GM18870 (cell line): ENCODE measurements at regions not wholly inside any gene's neighbourhood (a gene's known extent, or its start where the extent isn't known, plus 50 kb on each side); places are given as distances from the start of the nearest gene placed in this dataset.
"Not testable (repeated sequence)": the region's sequence is repeated elsewhere in the genome, so short reads cannot be mapped to it uniquely, and the experiment has no call there.

Source experiments
- ATAC-seq: cut with Tn5 transposase; IDR thresholded peaks from one replicate; pipeline ENCODE4 v1.9.1; 2021; ENCODE audit warnings: moderate library complexity; ENCODE audit not compliant: unreplicated experiment

DNA sequence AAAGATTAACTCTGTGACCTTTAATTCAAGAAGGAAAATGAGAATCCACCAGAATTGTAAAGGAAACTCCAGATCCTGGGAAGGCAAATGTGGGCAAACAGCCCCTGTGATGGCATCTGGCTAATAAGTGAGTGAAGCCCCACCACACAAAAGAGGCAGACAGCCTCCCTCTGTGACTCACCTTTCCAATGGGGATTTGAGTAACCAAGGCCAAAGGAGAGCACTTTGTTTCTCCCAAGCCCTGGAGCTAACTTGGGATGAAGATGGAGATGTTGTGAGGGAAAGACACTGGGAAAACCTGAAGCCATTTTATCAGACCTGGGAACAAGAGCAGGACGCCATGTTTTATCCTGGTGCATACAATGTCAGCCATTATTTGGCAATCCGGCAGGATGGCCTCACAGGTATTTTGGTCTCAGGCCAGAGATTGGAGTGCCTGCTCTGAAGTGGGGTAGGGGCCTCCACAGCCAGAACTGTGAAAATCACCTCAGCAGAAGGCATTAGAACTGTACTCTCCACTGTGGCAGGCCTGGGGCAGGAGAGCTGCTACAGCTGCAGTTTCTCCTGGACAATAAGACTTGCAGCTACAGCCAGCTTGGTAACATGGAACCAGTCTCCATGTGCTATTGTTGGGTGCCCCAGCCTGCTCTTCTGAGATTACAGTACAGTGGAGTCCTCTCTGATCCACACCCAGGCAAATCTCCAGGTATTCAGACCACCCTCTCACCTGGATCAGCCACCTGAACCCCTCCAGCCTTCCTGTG is 96.6 kb upstream of the PCED1B start:
- no peak for ATAC-seq

DNA sequence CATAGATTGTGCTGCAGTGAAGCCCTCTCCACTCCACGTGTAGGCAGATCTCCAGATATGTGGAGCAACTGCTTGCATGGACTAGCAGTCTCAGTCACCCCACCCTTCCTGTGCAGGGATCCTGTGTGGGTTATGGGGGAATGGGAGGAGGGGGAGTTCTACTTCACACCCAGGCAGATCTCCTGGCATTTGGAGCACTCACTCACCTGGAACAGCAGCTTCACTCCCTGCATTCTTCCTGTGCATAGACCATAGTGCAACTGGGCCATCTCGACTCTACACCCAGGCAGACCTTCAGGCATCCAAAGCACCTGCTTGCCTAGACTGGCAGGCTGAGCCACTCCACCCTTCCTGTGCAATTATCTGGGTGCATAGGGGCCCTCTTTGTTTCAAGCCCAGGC is 96.0 kb upstream of the PCED1B start:
- no peak for ATAC-seq

DNA sequence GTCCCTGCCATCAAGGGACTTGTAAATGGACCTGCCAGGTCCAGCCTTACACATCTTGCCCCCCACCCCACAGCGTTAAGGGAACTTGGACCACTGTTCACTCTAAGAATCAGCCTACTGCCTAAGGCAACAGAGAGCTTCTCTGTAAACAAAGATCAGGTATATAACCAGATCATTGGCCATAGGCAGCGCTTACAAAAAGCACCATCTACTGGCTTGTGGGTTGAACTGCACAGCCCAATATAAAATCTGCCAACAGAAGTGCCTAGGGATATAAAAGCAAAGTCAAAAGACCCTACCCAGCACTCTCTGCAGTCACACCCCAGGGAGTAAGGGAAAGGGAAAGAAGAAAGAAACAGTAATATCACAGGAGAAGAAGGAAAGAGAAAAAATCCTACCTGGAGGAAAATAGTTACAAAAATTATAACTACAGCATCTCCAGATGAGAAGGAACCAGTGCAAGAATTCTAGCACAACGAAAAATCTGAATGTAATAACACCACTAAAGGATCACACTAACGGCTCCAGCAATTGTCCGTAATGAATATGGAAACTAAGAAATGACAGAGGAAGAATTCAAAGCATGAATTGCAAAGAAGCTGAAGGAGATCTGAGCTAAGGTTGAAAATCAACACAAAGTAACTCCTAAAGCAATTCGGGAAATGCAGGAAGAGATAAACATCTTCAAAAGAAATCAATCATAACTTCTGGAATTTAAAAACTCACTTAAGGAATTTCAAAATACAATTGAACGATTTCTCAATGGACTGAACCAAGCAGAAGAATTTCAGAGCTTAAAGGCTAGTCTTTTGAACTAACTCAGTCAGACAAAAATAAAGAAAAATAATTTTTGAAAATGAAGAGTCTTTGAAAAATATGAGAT is 95.2 kb upstream of the PCED1B start:
- peak; percentile 76 for ATAC-seq

DNA sequence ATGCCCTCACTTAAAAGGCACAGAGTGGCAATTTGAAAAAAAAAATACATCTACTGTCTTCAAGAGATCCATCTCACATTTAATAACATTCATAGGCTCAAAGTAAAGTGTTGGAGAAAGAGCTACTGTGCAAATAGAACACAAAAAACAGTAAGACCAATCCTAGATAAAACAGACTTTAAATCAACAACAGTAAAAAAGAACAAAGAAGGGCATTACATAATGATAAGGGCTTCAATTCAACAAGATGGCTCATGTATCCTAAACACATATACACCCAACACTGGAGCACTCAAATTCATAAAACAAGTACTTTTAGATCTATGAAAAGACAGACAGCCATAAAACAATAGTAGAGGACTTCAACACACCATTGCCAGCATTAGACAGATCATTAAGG is 93.6 kb upstream of the PCED1B start:
- ATAC-seq: no peak

DNA sequence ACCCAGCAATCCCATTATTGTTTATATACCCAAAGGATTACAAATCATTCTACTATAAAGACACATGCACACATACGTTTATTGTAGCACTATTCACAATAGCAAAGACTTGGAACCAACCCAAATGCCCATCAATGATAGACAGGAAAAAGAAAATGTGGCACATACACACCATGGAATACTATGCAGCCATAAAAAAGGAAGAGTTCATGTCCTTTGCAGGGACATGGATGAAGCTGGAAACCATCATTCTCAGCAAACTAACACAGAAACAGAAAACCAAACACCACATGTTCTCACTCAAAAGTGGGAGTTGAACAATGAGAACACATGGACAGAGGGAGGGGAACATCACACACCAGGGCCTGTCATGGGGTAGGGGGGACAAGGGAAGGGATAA is 91.3 kb upstream of the PCED1B start:
- not testable (repeated sequence) for ATAC-seq

DNA sequence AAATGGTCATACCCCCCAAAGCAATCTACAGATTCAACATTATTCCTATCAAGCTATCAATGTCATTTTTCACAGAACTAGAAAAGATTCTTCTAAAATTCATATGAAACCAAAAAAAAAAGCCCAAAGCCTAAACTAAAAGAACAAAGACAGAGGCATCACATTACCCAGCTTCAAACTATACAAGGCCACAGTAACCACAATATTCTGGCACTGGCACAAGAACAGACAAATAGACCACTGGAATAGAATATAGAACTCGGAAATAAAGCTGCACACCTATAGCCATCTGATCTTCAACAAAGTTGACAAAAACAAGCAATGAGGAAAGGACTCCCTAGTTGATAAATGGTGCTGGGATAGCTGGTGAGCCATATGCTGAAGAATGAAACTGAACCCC is 89.2 kb upstream of the PCED1B start:
- no peak for ATAC-seq

DNA sequence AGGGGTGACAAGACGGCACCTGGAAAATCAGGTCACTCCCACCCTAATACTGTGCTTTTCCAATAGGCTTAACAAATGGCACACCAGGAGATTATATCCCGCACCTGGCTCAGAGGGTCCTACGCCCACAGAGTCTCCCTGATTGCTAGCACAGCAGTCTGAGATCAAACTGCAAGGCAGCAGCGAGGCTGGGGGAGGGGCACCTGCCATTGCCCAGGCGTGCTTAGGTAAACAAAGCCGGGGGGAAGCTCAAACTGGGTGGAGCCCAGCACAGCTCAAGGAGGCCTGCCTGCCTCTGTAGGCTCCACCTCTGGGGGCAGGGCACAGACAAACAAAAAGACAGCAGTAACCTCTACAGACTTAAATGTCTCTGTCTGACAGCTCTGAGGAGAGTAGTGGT is 87.4 kb upstream of the PCED1B start:
- ATAC-seq: not testable (repeated sequence)

DNA sequence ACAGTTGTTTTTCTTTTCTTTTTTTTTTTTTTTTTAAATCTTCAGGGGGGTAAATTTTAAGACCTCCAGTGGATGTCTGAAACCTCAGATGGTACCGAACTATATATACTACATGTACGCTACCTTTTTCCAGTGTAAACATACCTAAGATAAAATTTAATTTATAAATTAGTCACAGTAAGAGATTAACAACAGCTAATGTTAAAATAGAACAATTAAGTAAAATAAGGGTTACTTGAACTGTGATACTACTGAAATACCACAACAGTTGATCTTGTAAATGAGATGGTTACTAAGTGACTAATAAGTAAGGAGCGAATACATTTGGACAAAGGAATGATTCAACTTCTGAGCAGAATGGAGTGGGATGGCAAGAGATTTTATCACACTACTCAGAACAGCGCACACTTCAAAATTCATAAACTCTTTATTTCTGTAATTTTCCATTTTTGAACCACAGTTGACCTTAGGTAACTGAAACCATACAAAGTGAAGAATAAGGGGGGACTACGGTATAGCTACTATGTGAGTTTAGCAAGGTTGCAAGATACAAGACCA is 80.5 kb upstream of the PCED1B start:
- ATAC-seq: no peak

DNA sequence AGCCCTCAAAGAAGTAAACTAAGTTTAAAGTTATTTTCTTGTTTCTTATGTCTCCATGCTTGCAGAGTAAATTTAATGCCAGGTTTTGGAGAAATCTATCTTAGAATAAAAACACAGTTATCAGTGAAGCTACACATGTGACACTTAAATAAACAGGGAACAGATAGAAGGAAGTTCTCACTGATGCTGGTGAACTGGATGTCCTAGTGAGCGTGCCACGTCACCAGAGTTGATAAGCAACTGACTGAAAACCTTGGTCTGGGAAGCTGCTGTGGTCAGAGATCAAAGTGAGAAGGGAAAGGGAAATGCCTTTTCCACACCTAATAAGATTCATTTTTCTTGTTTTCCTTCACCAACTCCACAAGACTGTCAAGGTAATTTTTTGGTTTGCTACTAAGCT is 74.8 kb upstream of the PCED1B start:
- ATAC-seq: no peak

DNA sequence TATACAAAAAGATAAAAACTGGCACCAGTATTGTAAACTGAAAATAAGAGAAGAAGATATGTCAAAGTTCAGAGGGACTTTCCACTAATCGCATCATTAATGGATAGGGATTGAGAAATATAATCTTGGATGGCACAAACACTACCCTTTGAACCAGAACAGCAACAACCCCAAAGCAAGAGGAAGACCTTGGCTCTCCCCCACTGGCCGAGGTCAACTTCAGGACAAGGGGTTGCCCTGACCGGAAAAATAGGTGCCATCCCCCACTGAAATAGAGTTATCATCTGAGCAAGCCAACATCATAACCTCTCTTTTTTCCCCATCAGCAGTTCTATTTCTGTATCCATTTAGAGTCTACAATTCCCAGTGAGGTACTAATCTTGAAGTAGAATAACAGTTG is 72.4 kb upstream of the PCED1B start:
- ATAC-seq: no peak

DNA sequence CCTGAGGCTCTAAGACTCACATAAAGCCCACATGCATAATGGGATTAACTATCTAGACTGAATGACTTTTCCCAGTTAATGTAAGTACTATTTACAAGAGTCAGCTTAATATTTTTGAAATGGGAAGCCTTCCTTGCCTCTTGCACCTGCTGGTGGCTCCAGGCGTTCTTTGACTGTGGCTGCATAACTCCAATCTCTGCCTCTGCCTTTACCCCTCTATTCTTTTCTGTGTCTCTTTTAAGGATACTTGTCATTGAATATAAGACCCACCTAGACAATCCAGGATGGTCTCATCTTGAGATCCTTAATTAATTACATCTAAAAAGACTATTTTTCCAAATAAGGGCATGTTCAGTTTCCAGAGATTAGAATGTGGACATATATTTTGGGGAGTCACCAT is 66.9 kb upstream of the PCED1B start:
- no peak for ATAC-seq

DNA sequence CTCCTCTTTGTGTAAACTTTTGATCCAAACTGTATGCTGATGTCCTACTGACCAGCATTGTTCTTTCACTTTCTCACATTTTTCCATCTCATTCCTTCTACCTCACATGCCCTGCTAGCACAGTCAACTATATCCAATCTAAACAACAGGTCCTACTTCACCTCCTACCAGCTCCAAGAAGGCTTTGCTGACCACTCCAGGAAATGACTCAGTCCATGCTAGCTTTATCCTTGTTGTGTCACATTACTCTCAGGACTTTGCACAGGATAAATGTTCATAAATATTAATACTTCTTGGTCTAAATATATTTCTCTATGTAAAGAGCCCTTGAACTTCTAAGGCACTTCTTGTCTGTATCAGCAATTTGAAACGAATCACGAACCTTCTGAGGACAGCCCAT is 64.9 kb upstream of the PCED1B start:
- ATAC-seq: no peak

DNA sequence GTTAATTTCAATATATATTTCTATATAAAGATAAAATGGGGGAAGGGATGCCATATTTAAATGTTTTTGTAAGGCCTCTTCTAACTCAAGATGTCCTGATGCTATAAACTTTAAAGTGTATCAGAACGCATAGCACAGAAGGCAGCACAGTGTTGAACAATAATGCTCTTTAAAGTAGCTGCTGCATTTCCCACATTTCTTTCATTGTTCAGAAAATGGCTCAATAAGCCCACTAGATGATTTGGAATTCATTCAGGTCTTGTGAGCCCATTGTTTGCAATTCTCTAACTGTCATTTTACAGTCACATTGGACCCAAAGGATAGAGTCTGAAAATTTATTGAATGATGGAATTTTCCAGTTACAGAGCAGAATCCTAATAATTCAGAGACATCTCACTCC is 64.0 kb upstream of the PCED1B start:
- no peak for ATAC-seq

DNA sequence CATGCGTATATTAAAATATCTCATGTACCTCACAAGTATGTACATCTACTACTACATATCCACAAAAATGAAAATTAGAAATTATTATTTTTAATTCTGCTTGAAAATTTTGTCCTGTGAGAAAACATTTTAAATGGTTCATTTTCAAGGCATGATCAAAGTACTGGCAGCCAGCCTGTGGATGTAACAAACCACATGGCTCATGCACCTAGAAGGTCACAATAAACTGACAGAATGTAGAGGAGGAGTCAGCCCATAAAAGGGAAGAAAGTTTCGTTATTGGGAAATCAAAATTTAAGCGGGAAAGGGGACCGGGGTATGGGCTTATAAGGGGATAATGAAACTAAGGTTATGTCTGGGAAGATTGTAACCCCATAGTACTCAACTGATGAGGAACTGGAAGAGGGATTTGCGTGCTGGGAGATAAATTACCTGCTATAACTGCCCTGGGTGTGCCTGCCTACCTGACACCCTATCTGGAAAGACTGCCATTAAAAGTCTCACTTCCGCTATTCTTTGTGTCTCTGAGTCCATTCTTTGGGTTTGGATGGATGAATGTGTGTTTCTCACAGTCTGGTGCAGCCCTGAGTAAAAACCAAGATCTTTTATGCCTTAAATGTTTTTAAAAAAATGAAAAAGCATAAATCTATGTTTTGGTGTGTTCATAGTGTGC is 62.2 kb upstream of the PCED1B start:
- ATAC-seq: no peak

DNA sequence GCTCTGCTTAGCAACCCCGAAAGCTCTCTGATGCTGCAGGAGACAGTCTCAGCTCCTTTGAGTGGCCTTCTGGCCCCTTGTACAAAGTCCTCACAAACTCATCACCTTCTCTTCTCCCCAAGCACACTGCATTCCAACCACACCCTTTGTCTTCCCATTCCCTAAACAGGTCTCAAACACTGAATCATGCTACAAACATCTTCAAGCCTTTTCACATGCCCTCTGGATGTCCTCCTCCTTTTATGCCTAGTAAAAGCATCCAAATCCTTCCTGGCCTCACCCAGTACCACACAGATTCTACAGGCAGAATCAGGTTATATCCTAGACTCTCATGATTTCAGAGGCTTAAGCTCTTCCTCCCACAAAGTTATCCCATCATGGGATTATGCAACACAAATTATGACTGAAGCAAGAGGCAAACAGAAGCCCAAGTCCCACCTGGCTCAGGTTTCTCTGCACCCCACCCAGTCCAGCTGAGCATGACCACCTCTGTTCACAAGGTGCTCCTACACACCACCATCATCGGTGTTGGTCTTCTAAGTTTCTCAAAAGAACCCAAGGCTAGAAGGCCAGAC is 61.4 kb upstream of the PCED1B start:
- ATAC-seq: no peak

DNA sequence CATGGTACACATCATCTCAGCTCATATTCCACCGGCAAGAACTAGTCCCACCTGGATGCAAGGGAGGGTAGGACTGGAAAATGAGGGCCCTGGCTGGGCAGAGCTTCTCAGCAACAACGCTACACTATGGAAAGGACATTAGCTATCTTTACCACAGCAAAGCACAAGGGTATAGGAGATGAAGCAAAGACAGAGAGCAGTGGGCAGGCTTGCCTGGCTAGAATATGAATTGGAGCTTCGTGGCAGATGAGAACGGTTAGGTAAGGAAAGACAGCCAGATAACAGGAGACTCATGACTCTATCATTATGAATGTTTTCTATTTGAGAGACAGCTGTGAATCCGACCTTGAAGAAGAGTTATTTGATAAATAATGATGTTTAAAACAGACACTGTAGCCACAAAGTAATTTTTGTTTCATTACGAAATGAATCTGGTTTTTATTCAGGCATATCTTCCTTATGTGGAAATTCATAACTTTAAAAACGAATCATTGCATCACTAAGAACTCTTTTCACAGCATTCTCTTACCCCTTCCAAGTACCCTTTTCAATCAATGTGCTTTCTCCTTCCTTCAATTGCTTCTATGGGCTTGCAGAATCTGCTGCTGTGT is 59.1 kb upstream of the PCED1B start:
- no peak for ATAC-seq

DNA sequence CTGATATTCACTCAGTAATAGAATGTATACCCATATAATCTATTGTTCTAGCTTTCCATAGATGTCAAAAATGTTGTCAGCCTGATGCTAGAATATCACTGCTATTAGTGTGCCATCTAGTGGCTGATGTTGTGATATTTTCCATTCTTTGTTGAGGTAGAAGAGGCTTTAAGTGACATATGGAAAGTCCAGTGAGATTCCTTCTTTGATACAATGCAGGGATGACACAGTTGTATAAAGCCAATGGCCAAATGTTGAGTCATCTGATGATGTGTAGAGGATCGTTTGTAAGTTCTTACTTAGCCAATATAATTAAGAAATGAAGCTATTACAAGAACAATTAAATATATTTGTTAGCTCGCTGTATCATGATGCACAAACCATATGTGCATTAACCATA is 58.1 kb upstream of the PCED1B start:
- ATAC-seq: no peak

DNA sequence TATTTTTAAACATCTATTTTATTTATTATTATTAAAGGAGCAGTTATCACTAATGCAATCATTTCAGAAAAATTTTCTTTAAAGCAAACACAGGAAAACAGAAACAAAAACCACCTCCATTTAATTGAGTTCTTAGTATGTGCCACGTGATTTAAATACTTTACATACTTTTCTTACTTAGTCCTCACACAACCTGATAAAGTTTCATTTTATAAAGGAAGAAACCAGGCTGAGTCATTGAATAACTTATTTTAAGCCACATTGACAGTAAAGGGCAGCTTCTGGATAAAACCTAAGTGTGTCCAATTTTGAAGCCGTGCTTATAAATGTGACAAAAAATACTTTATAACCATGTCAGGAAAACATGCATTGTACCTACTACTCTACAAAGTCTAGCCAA is 57.1 kb upstream of the PCED1B start:
- ATAC-seq: no peak

DNA sequence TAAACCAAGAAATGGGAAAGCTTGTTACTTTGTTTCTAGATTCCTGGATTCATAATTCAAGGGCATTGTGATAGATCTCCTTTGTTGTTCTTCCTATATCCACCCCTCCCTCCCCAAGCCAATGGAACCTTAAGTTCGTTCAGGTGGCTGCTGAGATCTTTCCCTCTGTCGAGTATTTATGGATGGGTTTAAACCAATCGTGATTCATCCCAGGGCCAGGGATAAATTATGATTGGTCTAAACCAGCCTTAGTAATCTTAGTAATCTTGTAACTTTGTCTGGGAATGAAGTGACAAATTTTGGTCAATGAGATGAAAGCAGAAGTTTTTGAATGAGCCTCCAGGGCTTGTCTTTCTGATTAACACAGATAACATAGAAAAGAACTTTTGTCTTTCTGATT is 56.1 kb upstream of the PCED1B start:
- no peak for ATAC-seq

DNA sequence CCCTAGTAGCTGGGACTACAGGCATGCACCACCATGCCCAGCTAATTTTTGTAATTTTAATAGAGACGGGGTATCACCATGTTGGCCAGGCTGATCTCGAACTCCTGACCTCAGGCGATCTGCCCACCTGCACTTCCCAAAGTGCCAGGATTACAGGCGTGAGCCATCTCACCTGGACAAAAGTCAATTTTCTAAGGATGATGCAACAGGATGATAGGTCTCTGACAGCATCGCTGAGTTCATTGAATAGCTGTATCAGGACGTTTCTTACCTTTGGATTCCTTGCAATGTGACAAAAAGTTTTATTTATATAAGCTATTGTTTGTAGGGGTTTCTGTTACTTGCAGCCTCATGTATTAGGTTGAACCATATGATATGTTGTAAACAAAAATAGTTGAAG is 55.5 kb upstream of the PCED1B start:
- no peak for ATAC-seq

DNA sequence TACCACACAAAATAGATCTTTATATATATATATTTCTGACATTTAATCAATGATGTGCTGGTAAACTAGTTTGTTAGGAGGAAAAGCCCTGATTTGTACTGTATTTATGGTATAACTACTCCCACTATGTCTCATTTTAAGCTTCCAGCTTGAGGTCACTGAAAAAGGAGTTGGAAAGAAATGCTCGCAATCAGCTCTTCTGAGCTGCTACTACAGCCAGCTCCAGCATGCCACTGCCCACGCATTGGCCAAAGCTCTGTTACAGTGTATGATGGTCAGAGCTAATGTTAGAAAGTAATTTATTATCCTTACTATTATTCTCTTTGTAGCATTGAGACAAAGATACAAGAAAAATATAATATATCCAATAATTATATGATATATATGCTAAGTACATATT is 55.0 kb upstream of the PCED1B start:
- ATAC-seq: no peak
